GM12878 (cell line): ENCODE measurements at regions not wholly inside any gene's neighbourhood (a gene's known extent, or its start where the extent isn't known, plus 50 kb on each side); places are given as distances from the start of the nearest gene placed in this dataset.

Source experiments
- ATAC-seq: fragments of 200-7000 bp; cut with Tn5 transposase; 3 replicates; pipeline ENCODE4 v1.9.1; 2020; ENCODE audit warnings: mild to moderate bottlenecking, moderate library complexity
- BruUV-seq: library from RNA; stranded (reverse); fragments of 400-500 nt; replicated peaks from 2 replicates; lab custom pipeline; 2021; lab: Mats Ljungman, UMichigan
- CTCF ChIA-PET: fragments of 300-600 bp; sonication (Branson Sonifier 250); formaldehyde crosslinking; extraction: SDS; loops from one replicate; lab custom pipeline; 2021; ENCODE audit warnings: inconsistent platforms; lab: Yijun Ruan, JAX
- POLR2A ChIA-PET: fragments of 350-600 bp; formaldehyde crosslinking; extraction: SDS; loops from one replicate; lab custom pipeline; 2021; ENCODE audit warnings: inconsistent platforms; lab: Charles Lee
- RAD21 ChIA-PET: fragments of 300-600 bp; sonication (Branson Sonifier 250); formaldehyde crosslinking; loops from one replicate; lab custom pipeline; 2023; ENCODE audit warnings: antibody characterized with exemption; ENCODE audit not compliant: unreplicated experiment; lab: Charles Lee
- SMC1A ChIA-PET: fragments of 300-600 bp; sonication (Branson Sonifier 250); formaldehyde crosslinking; loops from one replicate; lab custom pipeline; 2023; ENCODE audit not compliant: unreplicated experiment, uncharacterized antibody; lab: Charles Lee
- DNase-seq: peaks from one replicate; pipeline ENCODE4 v3.0.0-alpha.2; 2011; ENCODE audit warnings: low read depth, low spot score
- FAIRE-seq: peaks from 3 replicates; lab custom pipeline; 2011; peaks lifted over from hg19 to GRCh38; lab: Jason Lieb, UNC
- H2AFZ ChIP-seq: 2 replicates; pipeline ENCODE4 v1.6.0; 2011; ENCODE audit warnings: low read depth, low read length, control low read depth; ENCODE audit not compliant: control insufficient read depth
- H3K27ac ChIP-seq: 2 replicates; pipeline ENCODE4 v1.5.1; 2011; ENCODE audit warnings: control low read depth; ENCODE audit not compliant: control insufficient read depth, insufficient read depth
- H3K27me3 ChIP-seq, 2 experiments: replicated peaks in 1 of 2; 2 replicates each; pipeline versions ENCODE4 v1.6.0 to v1.6.1; 2011; ENCODE audit warnings: low read length in 1 of 2; ENCODE audit not compliant: control insufficient read depth in 2 of 2, insufficient read depth in 2 of 2
- H3K36me3 ChIP-seq, 2 experiments: 2 replicates each; pipeline ENCODE4 v1.5.1; 2011; ENCODE audit warnings: low read length in 1 of 2; ENCODE audit not compliant: control insufficient read depth in 2 of 2, insufficient read depth in 2 of 2
- H3K4me1 ChIP-seq: 2 replicates; pipeline ENCODE4 v1.6.1; 2011; ENCODE audit warnings: mild to moderate bottlenecking, low read length, moderate library complexity, mixed read lengths; ENCODE audit not compliant: control insufficient read depth, insufficient read depth
- H3K4me2 ChIP-seq: 2 replicates; pipeline ENCODE4 v1.6.0; 2011; ENCODE audit warnings: control low read depth; ENCODE audit not compliant: control insufficient read depth, insufficient read depth
- H3K4me3 ChIP-seq: fragments of 200-600 bp; sonication (generic); 2 replicates; pipeline ENCODE4 v1.5.1; 2016
- H3K79me2 ChIP-seq: 2 replicates; pipeline ENCODE4 v1.6.0; 2011; ENCODE audit warnings: low read length; ENCODE audit not compliant: control insufficient read depth, insufficient read depth
- H3K9ac ChIP-seq: 2 replicates; pipeline ENCODE4 v1.8.0; 2011; ENCODE audit warnings: low read length, control low read depth, mixed read lengths; ENCODE audit not compliant: control insufficient read depth, insufficient read depth
- H3K9me3 ChIP-seq: replicated peaks from 3 replicates; pipeline ENCODE4 v1.5.1; 2011; ENCODE audit warnings: mild to moderate bottlenecking, low read length; ENCODE audit not compliant: control insufficient read depth, insufficient read depth
- H4K20me1 ChIP-seq: 2 replicates; pipeline ENCODE4 v1.6.0; 2011; ENCODE audit not compliant: control insufficient read depth, insufficient read depth
- CBFB ChIP-seq: IDR thresholded peaks from 2 replicates; pipeline ENCODE4 v1.6.1; 2016; ENCODE audit warnings: antibody characterized with exemption, low read depth
- CHD1 ChIP-seq: IDR thresholded peaks from 2 replicates; pipeline ENCODE4 v1.6.1; 2012; ENCODE audit warnings: low read depth, low read length, improper control_type of control experiment
- FOXK2 ChIP-seq: fragments of 450-650 bp; IDR thresholded peaks from 2 replicates; pipeline ENCODE4 v1.6.1; 2017; ENCODE audit warnings: mild to moderate bottlenecking, moderate library complexity
- GABPA ChIP-seq: IDR thresholded peaks from 2 replicates; pipeline ENCODE4 v1.6.1; 2014; ENCODE audit warnings: antibody characterized with exemption, low read depth, mild to moderate bottlenecking, inconsistent platforms
- GATAD2B ChIP-seq: fragments of 450-650 bp; conservative IDR thresholded peaks from 2 replicates; pipeline ENCODE4 v1.6.1; 2017; ENCODE audit warnings: low read depth, mild to moderate bottlenecking, moderate library complexity
- LARP7 ChIP-seq: fragments of 450-650 bp; IDR thresholded peaks from 2 replicates; pipeline ENCODE4 v1.6.1; 2017; ENCODE audit warnings: mild to moderate bottlenecking
- NFXL1 ChIP-seq: fragments of 450-650 bp; IDR thresholded peaks from 2 replicates; pipeline ENCODE4 v1.6.1; 2017; ENCODE audit warnings: antibody characterized with exemption, mild to moderate bottlenecking, borderline replicate concordance
- RFX5 ChIP-seq: IDR thresholded peaks from 2 replicates; pipeline ENCODE4 v1.6.1; 2011; ENCODE audit warnings: low read depth, low read length, improper control_type of control experiment
- SMAD5 ChIP-seq: IDR thresholded peaks from 2 replicates; pipeline ENCODE4 v1.6.1; 2016; ENCODE audit warnings: antibody characterized with exemption, low read depth
- SMARCA5 ChIP-seq: fragments of 450-650 bp; IDR thresholded peaks from 2 replicates; pipeline ENCODE4 v1.6.1; 2017; ENCODE audit warnings: mild to moderate bottlenecking
- SMC3 ChIP-seq: IDR thresholded peaks from 2 replicates; pipeline ENCODE4 v1.6.1; 2011; ENCODE audit warnings: low read length, improper control_type of control experiment, borderline replicate concordance
- SUZ12 ChIP-seq: fragments of 200-600 bp; sonication (generic); IDR thresholded peaks from one replicate; pipeline ENCODE4 v1.6.1; 2018; ENCODE audit warnings: antibody characterized with exemption, mild to moderate bottlenecking; ENCODE audit not compliant: unreplicated experiment
- WRNIP1 ChIP-seq: IDR thresholded peaks from 2 replicates; pipeline ENCODE4 v1.6.1; 2011; ENCODE audit warnings: low read depth, low read length, improper control_type of control experiment, borderline replicate concordance
- ZNF622 ChIP-seq: fragments of 450-650 bp; IDR thresholded peaks from 2 replicates; pipeline ENCODE4 v1.6.1; 2017; ENCODE audit warnings: mild to moderate bottlenecking, inconsistent platforms
- WGBS: methylation state at CpG from one replicate; pipeline ENCODE4 v1.1.6; 2016; ENCODE audit warnings: low lambda C conversion rate; ENCODE audit not compliant: insufficient replicate concordance, insufficient coverage; ENCODE audit errors: missing lambda C conversion rate; 5-methylcytosine and 5-hydroxymethylcytosine counted together
- in situ Hi-C: fragments of 300-500 bp; cut with MboI; formaldehyde crosslinking; loops from 9 replicates; pipeline ENCODE4 v1.14.3; 2018; ENCODE audit warnings: mixed read lengths
- intact Hi-C: fragments of 100-400 bp; cut with micrococcal nuclease; formaldehyde crosslinking; loops from one replicate; pipeline ENCODE4 v1.14.2; 2022; ENCODE audit not compliant: unreplicated experiment
- TF ChIP-seq, protein P1 (sequence below): fragments of 450-650 bp; IDR thresholded peaks from 2 replicates; pipeline ENCODE4 v1.6.1; 2017; ENCODE audit warnings: mild to moderate bottlenecking, moderate library complexity
- TF ChIP-seq, protein P2 (sequence below): IDR thresholded peaks from 2 replicates; pipeline ENCODE4 v1.6.1; 2012; ENCODE audit warnings: low read depth, low read length, improper control_type of control experiment
- TF ChIP-seq, protein P3 (sequence below): IDR thresholded peaks from 2 replicates; pipeline ENCODE4 v1.6.1; 2012; ENCODE audit warnings: improper control_type of control experiment, low read depth, low read length; ENCODE audit not compliant: insufficient replicate concordance

DNA sequence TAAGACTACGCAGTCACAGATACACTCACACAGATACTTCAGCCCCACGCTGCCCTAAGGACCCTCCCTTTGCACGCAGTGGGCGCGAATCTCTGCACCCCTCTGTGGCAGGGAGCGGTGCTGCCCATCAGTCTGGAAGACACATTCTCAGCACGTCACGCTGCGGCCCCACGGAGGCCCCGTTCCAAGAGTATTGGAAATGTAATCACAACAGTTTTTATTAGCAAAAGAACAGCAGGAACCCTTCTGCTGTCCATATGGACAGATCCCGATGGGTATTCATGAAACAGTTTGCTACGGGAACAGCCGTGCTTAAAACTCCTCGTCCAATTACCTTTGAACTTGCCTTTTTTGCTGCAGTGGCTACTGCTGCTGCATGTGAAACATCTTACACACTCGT, 131.0 kb downstream of the RPS24 start:
- in situ Hi-C loops (no loop called here), intact Hi-C loops (no loop called here)
- no peaks in the 10 kb centered on the region for H3K4me1 ChIP-seq
- ChIA-PET RAD21 (no interaction called here), POLR2A (no interaction called here), SMC1A (no interaction called here), CTCF (no interaction called here)
- BruUV-seq: no TSS peak
- WGBS: 47% methylated on average over 16 of the region's 16 CpGs
- H3K4me2 ChIP-seq: no peak overlapping the region
- peaks cover 0 to 1% of the 10 kb centered on the region in 2 experiments; a peak in 2 of 4 replicates for H3K27me3 ChIP-seq
- no peaks in the 10 kb centered on the region for H3K79me2 ChIP-seq
- ATAC-seq (no peak), DNase-seq (no peak), FAIRE-seq (no peak)
- H3K4me3 ChIP-seq: no peak overlapping the region
- H3K27ac ChIP-seq: no peak overlapping the region
- no peaks in the 10 kb centered on the region for H4K20me1 ChIP-seq
- H3K36me3 ChIP-seq: no peaks in the 10 kb centered on the region
- no peak overlapping the region for H2AFZ ChIP-seq
- H3K9ac ChIP-seq: no peak overlapping the region
- H3K9me3 ChIP-seq: no peaks in the 10 kb centered on the region
- TF ChIP-seq, protein P1, sequence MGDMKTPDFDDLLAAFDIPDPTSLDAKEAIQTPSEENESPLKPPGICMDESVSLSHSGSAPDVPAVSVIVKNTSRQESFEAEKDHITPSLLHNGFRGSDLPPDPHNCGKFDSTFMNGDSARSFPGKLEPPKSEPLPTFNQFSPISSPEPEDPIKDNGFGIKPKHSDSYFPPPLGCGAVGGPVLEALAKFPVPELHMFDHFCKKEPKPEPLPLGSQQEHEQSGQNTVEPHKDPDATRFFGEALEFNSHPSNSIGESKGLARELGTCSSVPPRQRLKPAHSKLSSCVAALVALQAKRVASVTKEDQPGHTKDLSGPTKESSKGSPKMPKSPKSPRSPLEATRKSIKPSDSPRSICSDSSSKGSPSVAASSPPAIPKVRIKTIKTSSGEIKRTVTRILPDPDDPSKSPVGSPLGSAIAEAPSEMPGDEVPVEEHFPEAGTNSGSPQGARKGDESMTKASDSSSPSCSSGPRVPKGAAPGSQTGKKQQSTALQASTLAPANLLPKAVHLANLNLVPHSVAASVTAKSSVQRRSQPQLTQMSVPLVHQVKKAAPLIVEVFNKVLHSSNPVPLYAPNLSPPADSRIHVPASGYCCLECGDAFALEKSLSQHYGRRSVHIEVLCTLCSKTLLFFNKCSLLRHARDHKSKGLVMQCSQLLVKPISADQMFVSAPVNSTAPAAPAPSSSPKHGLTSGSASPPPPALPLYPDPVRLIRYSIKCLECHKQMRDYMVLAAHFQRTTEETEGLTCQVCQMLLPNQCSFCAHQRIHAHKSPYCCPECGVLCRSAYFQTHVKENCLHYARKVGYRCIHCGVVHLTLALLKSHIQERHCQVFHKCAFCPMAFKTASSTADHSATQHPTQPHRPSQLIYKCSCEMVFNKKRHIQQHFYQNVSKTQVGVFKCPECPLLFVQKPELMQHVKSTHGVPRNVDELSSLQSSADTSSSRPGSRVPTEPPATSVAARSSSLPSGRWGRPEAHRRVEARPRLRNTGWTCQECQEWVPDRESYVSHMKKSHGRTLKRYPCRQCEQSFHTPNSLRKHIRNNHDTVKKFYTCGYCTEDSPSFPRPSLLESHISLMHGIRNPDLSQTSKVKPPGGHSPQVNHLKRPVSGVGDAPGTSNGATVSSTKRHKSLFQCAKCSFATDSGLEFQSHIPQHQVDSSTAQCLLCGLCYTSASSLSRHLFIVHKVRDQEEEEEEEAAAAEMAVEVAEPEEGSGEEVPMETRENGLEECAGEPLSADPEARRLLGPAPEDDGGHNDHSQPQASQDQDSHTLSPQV: no peak
- no peak for TF ChIP-seq SMAD5
- no peak for TF ChIP-seq LARP7
- no peak for TF ChIP-seq CBFB
- no peak for TF ChIP-seq WRNIP1
- TF ChIP-seq, protein P2, sequence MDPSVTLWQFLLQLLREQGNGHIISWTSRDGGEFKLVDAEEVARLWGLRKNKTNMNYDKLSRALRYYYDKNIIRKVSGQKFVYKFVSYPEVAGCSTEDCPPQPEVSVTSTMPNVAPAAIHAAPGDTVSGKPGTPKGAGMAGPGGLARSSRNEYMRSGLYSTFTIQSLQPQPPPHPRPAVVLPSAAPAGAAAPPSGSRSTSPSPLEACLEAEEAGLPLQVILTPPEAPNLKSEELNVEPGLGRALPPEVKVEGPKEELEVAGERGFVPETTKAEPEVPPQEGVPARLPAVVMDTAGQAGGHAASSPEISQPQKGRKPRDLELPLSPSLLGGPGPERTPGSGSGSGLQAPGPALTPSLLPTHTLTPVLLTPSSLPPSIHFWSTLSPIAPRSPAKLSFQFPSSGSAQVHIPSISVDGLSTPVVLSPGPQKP: no peak
- TF ChIP-seq ZNF622: no peak
- TF ChIP-seq RFX5: no peak
- TF ChIP-seq NFXL1: no peak
- TF ChIP-seq FOXK2: no peak
- no peak for TF ChIP-seq SUZ12
- TF ChIP-seq GABPA: no peak
- no peak for TF ChIP-seq GATAD2B
- TF ChIP-seq, protein P3, sequence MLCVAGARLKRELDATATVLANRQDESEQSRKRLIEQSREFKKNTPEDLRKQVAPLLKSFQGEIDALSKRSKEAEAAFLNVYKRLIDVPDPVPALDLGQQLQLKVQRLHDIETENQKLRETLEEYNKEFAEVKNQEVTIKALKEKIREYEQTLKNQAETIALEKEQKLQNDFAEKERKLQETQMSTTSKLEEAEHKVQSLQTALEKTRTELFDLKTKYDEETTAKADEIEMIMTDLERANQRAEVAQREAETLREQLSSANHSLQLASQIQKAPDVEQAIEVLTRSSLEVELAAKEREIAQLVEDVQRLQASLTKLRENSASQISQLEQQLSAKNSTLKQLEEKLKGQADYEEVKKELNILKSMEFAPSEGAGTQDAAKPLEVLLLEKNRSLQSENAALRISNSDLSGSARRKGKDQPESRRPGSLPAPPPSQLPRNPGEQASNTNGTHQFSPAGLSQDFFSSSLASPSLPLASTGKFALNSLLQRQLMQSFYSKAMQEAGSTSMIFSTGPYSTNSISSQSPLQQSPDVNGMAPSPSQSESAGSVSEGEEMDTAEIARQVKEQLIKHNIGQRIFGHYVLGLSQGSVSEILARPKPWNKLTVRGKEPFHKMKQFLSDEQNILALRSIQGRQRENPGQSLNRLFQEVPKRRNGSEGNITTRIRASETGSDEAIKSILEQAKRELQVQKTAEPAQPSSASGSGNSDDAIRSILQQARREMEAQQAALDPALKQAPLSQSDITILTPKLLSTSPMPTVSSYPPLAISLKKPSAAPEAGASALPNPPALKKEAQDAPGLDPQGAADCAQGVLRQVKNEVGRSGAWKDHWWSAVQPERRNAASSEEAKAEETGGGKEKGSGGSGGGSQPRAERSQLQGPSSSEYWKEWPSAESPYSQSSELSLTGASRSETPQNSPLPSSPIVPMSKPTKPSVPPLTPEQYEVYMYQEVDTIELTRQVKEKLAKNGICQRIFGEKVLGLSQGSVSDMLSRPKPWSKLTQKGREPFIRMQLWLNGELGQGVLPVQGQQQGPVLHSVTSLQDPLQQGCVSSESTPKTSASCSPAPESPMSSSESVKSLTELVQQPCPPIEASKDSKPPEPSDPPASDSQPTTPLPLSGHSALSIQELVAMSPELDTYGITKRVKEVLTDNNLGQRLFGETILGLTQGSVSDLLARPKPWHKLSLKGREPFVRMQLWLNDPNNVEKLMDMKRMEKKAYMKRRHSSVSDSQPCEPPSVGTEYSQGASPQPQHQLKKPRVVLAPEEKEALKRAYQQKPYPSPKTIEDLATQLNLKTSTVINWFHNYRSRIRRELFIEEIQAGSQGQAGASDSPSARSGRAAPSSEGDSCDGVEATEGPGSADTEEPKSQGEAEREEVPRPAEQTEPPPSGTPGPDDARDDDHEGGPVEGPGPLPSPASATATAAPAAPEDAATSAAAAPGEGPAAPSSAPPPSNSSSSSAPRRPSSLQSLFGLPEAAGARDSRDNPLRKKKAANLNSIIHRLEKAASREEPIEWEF: no peak
- no peak for TF ChIP-seq CHD1
- TF ChIP-seq SMC3: no peak
- no peak for TF ChIP-seq SMARCA5
